HCT116 (cell line): ENCODE measurements at regions not wholly inside any gene's neighbourhood (a gene's known extent, or its start where the extent isn't known, plus 50 kb on each side); places are given as distances from the start of the nearest gene placed in this dataset.
A peak's percentile ranks its signal among the peaks of the same experiment; 100 is the strongest.

Experiments used
- ATAC-seq: fragments of 200-7000 bp; cut with Tn5 transposase; 2 replicates; pipeline ENCODE4 v1.9.1; 2020; ENCODE audit warnings: mild to moderate bottlenecking, moderate library complexity
- BruUV-seq: library from RNA; stranded (reverse); fragments of 400-500 nt; replicated peaks from 2 replicates; lab custom pipeline; 2021; lab: Mats Ljungman, UMichigan
- CTCF ChIA-PET: fragments of 300-600 bp; sonication (Branson Sonifier 250); formaldehyde crosslinking; loops from one replicate; lab custom pipeline; 2021; ENCODE audit warnings: antibody characterized with exemption; lab: Charles Lee
- POLR2A ChIA-PET: fragments of 300-600, 350-600 bp; sonication (Branson Sonifier 250); formaldehyde crosslinking; loops from one replicate; lab custom pipeline; 2021; ENCODE audit warnings: antibody characterized with exemption; lab: Charles Lee
- RAD21 ChIA-PET, 2 experiments: fragments of 300-600 bp; sonication (Branson Sonifier 250); formaldehyde crosslinking; loops; one replicate each; lab custom pipeline; 2023; ENCODE audit warnings: low total read pairs in 2 of 2; ENCODE audit not compliant: uncharacterized antibody in 2 of 2, unreplicated experiment in 2 of 2, low non-redundant PET in 1 of 2; lab: Charles Lee
- DNase-seq: peaks from one replicate; pipeline ENCODE4 v3.0.0-alpha.2; 2010; ENCODE audit warnings: low read depth, low spot score
- H2AFZ ChIP-seq: fragments of 200-600 bp; shearing (Covaris generic), sonication (generic); 2 replicates; pipeline ENCODE4 v1.6.1; 2017; ENCODE audit warnings: low read depth, mixed run types, mixed read lengths, antibody characterized with exemption, low read length; ENCODE audit not compliant: poor library complexity, severe bottlenecking
- H3K27ac ChIP-seq: 2 replicates; pipeline ENCODE4 v1.5.1; 2012; ENCODE audit warnings: low read depth, low read length
- H3K27me3 ChIP-seq: fragments of 200-600 bp; sonication (generic); 2 replicates; pipeline ENCODE4 v1.6.1; 2016; ENCODE audit warnings: mixed run types, low read length, mixed read lengths; ENCODE audit not compliant: insufficient read depth
- H3K36me3 ChIP-seq, 2 experiments: fragments of 200-500 bp in 1 of 2; fragments of 200-600 bp in 1 of 2; sonication (Bioruptor generic) in 1 of 2; sonication (generic) in 1 of 2; 2 replicates each; pipeline versions ENCODE4 v1.5.1 to v1.6.1; 2014 to 2016; ENCODE audit warnings: low read length in 2 of 2, inconsistent platforms in 1 of 2, mixed read lengths in 1 of 2, mixed run types in 1 of 2; ENCODE audit not compliant: insufficient read depth in 2 of 2, control insufficient read depth in 1 of 2
- H3K4me1 ChIP-seq, 2 experiments: fragments of 200-600 bp in 1 of 2; sonication (generic) in 1 of 2; 2 replicates each; pipeline versions ENCODE4 v1.5.1 to v1.6.1; 2012 to 2017; ENCODE audit warnings: low read length in 2 of 2, inconsistent platforms in 1 of 2, mild to moderate bottlenecking in 1 of 2, mixed read lengths in 1 of 2, mixed run types in 1 of 2, moderate library complexity in 1 of 2; ENCODE audit not compliant: insufficient read depth in 2 of 2, control insufficient read depth in 1 of 2
- H3K4me2 ChIP-seq: fragments of 200-600 bp; sonication (generic); 2 replicates; pipeline ENCODE4 v1.6.1; 2017; ENCODE audit warnings: mixed run types, low read length, mixed read lengths
- H3K4me3 ChIP-seq, 2 experiments: fragments of 200-600 bp in 1 of 2; sonication (generic) in 1 of 2; replicated peaks in 1 of 2; 2 replicates each; pipeline ENCODE4 v1.5.1; 2011 to 2016; ENCODE audit warnings: low read length in 2 of 2, control low read depth in 1 of 2, low read depth in 1 of 2, mild to moderate bottlenecking in 1 of 2, mixed read lengths in 1 of 2, mixed run types in 1 of 2
- H3K79me2 ChIP-seq: fragments of 200-600 bp; sonication (generic); 2 replicates; pipeline ENCODE4 v1.6.1; 2017; ENCODE audit warnings: mild to moderate bottlenecking, mixed run types, low read length, moderate library complexity, mixed read lengths; ENCODE audit not compliant: insufficient read depth
- H3K9ac ChIP-seq: fragments of 200-600 bp; sonication (generic); 2 replicates; pipeline ENCODE4 v1.6.1; 2016; ENCODE audit warnings: low read length, mixed read lengths
- H3K9me2 ChIP-seq: fragments of 200-600 bp; sonication (generic), shearing (Covaris generic); 2 replicates; pipeline ENCODE4 v1.6.1; 2017; ENCODE audit warnings: mixed run types, mild to moderate bottlenecking, moderate library complexity; ENCODE audit not compliant: insufficient read depth
- H3K9me3 ChIP-seq, 2 experiments: fragments of 200-500 bp in 1 of 2; fragments of 200-600 bp in 1 of 2; sonication (Bioruptor generic) in 1 of 2; sonication (generic) in 1 of 2; 2 replicates each; pipeline ENCODE4 v1.6.1; 2014 to 2017; ENCODE audit warnings: low read length in 2 of 2, mixed read lengths in 2 of 2, inconsistent platforms in 1 of 2, low read depth in 1 of 2, mild to moderate bottlenecking in 1 of 2, mixed run types in 1 of 2, moderate library complexity in 1 of 2; ENCODE audit not compliant: control insufficient read depth in 1 of 2, insufficient read depth in 1 of 2
- H4K20me1 ChIP-seq: fragments of 200-600 bp; sonication (generic), shearing (Covaris generic); 2 replicates; pipeline ENCODE4 v1.6.1; 2017; ENCODE audit warnings: mixed run types, mild to moderate bottlenecking, moderate library complexity; ENCODE audit not compliant: insufficient read depth
- EGR1 ChIP-seq: IDR thresholded peaks from 2 replicates; pipeline ENCODE4 v1.6.1; 2012; ENCODE audit warnings: low read depth
- EZH2 ChIP-seq: fragments of 200-600 bp; sonication (generic); IDR thresholded peaks from 2 replicates; pipeline ENCODE4 v1.6.1; 2017; ENCODE audit warnings: antibody characterized with exemption, mixed run types
- POLR2A ChIP-seq: IDR thresholded peaks from 2 replicates; pipeline ENCODE4 v1.7.0; 2011; ENCODE audit warnings: borderline replicate concordance; ENCODE audit not compliant: insufficient read depth, insufficient read length; ENCODE audit errors: extremely low read depth
- POLR2AphosphoS5 ChIP-seq: IDR thresholded peaks from 2 replicates; pipeline ENCODE4 v1.6.1; 2011; ENCODE audit warnings: mild to moderate bottlenecking, low read depth, low read length, moderate library complexity
- SIN3A ChIP-seq: IDR thresholded peaks from 2 replicates; pipeline ENCODE4 v1.6.1; 2012; ENCODE audit warnings: low read depth
- ZBTB33 ChIP-seq: IDR thresholded peaks from 2 replicates; pipeline ENCODE4 v1.6.1; 2011; ENCODE audit warnings: mild to moderate bottlenecking, low read length, moderate library complexity; ENCODE audit not compliant: insufficient replicate concordance; ENCODE audit errors: extremely low read depth
- ZFX ChIP-seq: fragments of 450-650 bp; IDR thresholded peaks from 2 replicates; pipeline ENCODE4 v1.6.1; 2017
- ZNF274 ChIP-seq: fragments of 200-500 bp; sonication (Bioruptor generic); IDR thresholded peaks from 2 replicates; pipeline ENCODE4 v1.6.1; 2014; ENCODE audit warnings: mild to moderate bottlenecking, low read depth, low read length, inconsistent platforms
- intact Hi-C: fragments of 100-400 bp; cut with micrococcal nuclease; formaldehyde crosslinking; loops from 2 replicates; pipeline ENCODE4 v1.10.0; 2022
- TF ChIP-seq, protein P1 (sequence below): IDR thresholded peaks from 2 replicates; pipeline ENCODE4 v1.6.1; 2012

DNA sequence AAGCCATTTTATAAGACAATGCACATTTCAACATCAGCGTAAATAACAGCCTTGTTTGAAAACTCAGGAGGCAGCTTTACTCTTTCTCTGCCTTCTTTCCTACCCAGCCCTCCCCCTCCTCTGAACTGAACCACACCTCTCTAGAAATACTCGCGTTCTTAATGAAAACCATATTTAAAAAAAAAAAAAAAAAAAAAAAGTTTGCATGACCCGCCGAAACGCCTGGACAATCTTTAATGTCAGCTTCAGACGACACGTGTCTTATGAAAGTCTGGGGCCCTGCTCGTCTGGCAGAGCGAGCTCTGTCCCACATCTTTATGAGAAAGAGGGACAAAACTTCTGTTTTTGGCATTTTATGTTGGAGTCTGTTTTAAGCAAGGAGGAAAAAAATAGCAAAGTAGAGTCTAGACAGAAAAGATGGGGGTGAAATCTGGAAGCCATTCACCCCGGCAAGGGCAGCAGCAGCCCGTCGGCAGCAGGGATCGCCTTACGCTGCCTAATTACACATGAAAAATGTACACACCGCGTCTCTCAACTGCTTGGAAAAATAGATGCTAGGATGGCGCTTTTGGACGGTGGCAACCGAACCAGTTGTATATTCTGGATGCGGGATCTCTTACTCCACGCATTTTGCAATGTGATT, 130.4 kb upstream of the ETS2 start:
- DNase-seq (no peak), ATAC-seq (no peak)
- Histone ChIP-seq H3K79me2 (no peaks in the 10 kb centered on the region), H3K36me3 (no peaks in the 10 kb centered on the region), H3K4me3 (no peak overlapping the region), H3K27ac (no peak overlapping the region), H3K27me3 (no peaks in the 10 kb centered on the region), H3K4me1 (peaks cover 15 to 21% of the 10 kb centered on the region in 2 experiments), H3K9ac (no peak overlapping the region), H4K20me1 (no peaks in the 10 kb centered on the region), H3K4me2 (no peak overlapping the region), H3K9me2 (no peaks in the 10 kb centered on the region), H3K9me3 (no peaks in the 10 kb centered on the region), H2AFZ (no peak overlapping the region)
- no TSS peak for BruUV-seq
- TF ChIP-seq ZNF274 (no peak), EGR1 (no peak), SIN3A (no peak), ZBTB33 (no peak), ZFX (no peak), EZH2 (no peak), POLR2AphosphoS5 (no peak)
- intact Hi-C loops, result no loop called here
- ChIA-PET RAD21 (no interaction called here), POLR2A (no interaction called here), CTCF (no interaction called here)

- no peaks in the 10 kb centered on the region for H3K79me2 ChIP-seq
- peak overlapping the region; percentile 77 for H3K4me2 ChIP-seq
- peak; percentile 25; the same call in 1 of the 2 replicates for ATAC-seq
- ChIA-PET RAD21 (no interaction called here), POLR2A (interaction anchor here (0.6 kb wide), 1 partner anchor 110 kb away, joined by 4 read pairs; no protein-coding TSS in a partner anchor)
- peak overlapping the region; percentile 50 for H2AFZ ChIP-seq
- no peaks in the 10 kb centered on the region for H3K9me3 ChIP-seq
- H3K9ac ChIP-seq, result no peak overlapping the region
- no peaks in the 10 kb centered on the region for H3K27me3 ChIP-seq
- TF ChIP-seq, protein P1, sequence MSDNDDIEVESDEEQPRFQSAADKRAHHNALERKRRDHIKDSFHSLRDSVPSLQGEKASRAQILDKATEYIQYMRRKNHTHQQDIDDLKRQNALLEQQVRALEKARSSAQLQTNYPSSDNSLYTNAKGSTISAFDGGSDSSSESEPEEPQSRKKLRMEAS, result no peak
- no peak for TF ChIP-seq POLR2A
- TF ChIP-seq, all 23 proteins: peak for 0
- no peak overlapping the region for H3K27ac ChIP-seq
- H3K4me1 ChIP-seq, result peaks cover 15 to 36% of the 10 kb centered on the region in 2 experiments
- BruUV-seq, result no TSS peak
- intact Hi-C loops, result no loop called here
- no peaks in the 10 kb centered on the region for H4K20me1 ChIP-seq
- no peaks in the 10 kb centered on the region for H3K36me3 ChIP-seq
- CTCF ChIA-PET, result interaction anchor here (1.1 to 1.9 kb wide), 2 partner anchors 10 to 460 kb away, joined by 4 to 5 read pairs; no protein-coding TSS in a partner anchor
- no peak for DNase-seq
- peak overlapping the region in 1 of 2 experiments; percentile 43; a peak in 2 of 4 replicates for H3K4me3 ChIP-seq
- H3K9me2 ChIP-seq, result no peaks in the 10 kb centered on the region
Measured at GRCh38 chr21:38678827-38679226, 126.9 kb upstream of the ETS2 start.
